OCI-LY3 (cell line): ENCODE measurements at regions not wholly inside any gene's neighbourhood (a gene's known extent, or its start where the extent isn't known, plus 50 kb on each side); places are given as distances from the start of the nearest gene placed in this dataset.
"Not testable (repeated sequence)": the region's sequence is repeated elsewhere in the genome, so short reads cannot be mapped to it uniquely, and the experiment has no call there.

Source experiments
- H2AFZ ChIP-seq: fragments of 200-600, 300-600 bp; shearing (Covaris generic); 2 replicates; pipeline ENCODE4 v1.6.0; 2014; ENCODE audit warnings: antibody characterized with exemption, low read depth, low read length
- H3K27ac ChIP-seq: fragments of 200-600, 300-600 bp; sonication (generic); 2 replicates; pipeline ENCODE4 v1.5.1; 2014; ENCODE audit warnings: mild to moderate bottlenecking, low read length, moderate library complexity, mixed read lengths
- H3K27me3 ChIP-seq: fragments of 200-600, 300-600 bp; sonication (generic); 2 replicates; pipeline ENCODE4 v1.6.1; 2014; ENCODE audit warnings: low read depth, low read length, mixed read lengths
- H3K36me3 ChIP-seq: fragments of 200-600, 300-600 bp; sonication (generic); replicated peaks from 2 replicates; pipeline ENCODE3; 2014; ENCODE audit warnings: low read depth, low read length, mixed read lengths
- H3K4me1 ChIP-seq: fragments of 300-600, 200-600 bp; sonication (generic); 2 replicates; pipeline ENCODE4 v1.6.1; 2014; ENCODE audit warnings: low read length, mixed read lengths
- H3K4me2 ChIP-seq: fragments of 200-600, 300-600 bp; sonication (generic); 2 replicates; pipeline ENCODE4 v1.6.1; 2014; ENCODE audit warnings: low read length, mixed read lengths
- H3K4me3 ChIP-seq: fragments of 300-600, 200-600 bp; sonication (generic); 2 replicates; pipeline ENCODE4 v1.5.1; 2014; ENCODE audit warnings: antibody characterized with exemption, mild to moderate bottlenecking, low read length, moderate library complexity
- H3K79me2 ChIP-seq: fragments of 300-600, 200-600 bp; shearing (Covaris generic); 2 replicates; pipeline ENCODE4 v1.6.1; 2014; ENCODE audit warnings: mild to moderate bottlenecking, low read length, mixed read lengths
- H3K9ac ChIP-seq: fragments of 300-600, 200-600 bp; shearing (Covaris generic); 2 replicates; pipeline ENCODE4 v1.6.0; 2014; ENCODE audit warnings: mild to moderate bottlenecking, low read length, moderate library complexity
- H3K9me3 ChIP-seq: fragments of 200-600, 300-600 bp; shearing (Covaris generic); 2 replicates; pipeline ENCODE4 v1.6.1; 2014; ENCODE audit warnings: low read length, mixed read lengths; ENCODE audit not compliant: insufficient read depth
- H4K20me1 ChIP-seq: fragments of 200-600, 300-600 bp; sonication (generic); 2 replicates; pipeline ENCODE4 v1.6.1; 2016; ENCODE audit warnings: low read length, mixed read lengths; ENCODE audit not compliant: insufficient read depth
- EZH2phosphoT487 ChIP-seq: fragments of 200-600 bp; shearing (Covaris generic); IDR thresholded peaks from 2 replicates; pipeline ENCODE4 v1.6.1; 2018; ENCODE audit warnings: antibody characterized with exemption, mixed run types, low read depth
- TF ChIP-seq, protein P1 (sequence below): fragments of 200-600, 300-600 bp; sonication (generic); IDR thresholded peaks from 2 replicates; pipeline ENCODE4 v1.5.1; 2014; ENCODE audit warnings: antibody characterized with exemption, low read length, low read depth

DNA sequence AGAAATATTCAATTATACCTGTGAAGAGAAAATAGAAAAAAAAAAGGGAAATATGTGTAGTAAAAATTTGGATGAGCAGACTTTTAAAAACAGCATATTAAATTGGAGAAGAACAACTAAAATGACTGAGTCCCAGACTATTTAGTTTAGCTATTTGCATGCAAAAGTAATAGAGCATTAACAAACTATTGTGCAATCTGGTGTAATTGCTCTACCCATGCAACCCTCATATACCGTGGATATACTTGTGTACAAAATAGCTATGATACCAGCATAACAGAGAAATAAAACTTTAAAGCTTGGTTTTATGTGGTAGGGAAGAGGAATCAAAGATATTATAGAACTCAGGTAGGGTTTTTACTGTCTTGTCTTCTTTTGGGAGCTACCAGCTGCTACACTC lies 78.7 kb upstream of the PRDM9 start:
- no peaks in the 10 kb centered on the region for H3K4me1 ChIP-seq
- H2AFZ ChIP-seq, result no peak overlapping the region
- no peak overlapping the region for H3K4me2 ChIP-seq
- H3K9ac ChIP-seq, result no peak overlapping the region
- TF ChIP-seq EZH2phosphoT487, result no peak
- TF ChIP-seq, protein P1, sequence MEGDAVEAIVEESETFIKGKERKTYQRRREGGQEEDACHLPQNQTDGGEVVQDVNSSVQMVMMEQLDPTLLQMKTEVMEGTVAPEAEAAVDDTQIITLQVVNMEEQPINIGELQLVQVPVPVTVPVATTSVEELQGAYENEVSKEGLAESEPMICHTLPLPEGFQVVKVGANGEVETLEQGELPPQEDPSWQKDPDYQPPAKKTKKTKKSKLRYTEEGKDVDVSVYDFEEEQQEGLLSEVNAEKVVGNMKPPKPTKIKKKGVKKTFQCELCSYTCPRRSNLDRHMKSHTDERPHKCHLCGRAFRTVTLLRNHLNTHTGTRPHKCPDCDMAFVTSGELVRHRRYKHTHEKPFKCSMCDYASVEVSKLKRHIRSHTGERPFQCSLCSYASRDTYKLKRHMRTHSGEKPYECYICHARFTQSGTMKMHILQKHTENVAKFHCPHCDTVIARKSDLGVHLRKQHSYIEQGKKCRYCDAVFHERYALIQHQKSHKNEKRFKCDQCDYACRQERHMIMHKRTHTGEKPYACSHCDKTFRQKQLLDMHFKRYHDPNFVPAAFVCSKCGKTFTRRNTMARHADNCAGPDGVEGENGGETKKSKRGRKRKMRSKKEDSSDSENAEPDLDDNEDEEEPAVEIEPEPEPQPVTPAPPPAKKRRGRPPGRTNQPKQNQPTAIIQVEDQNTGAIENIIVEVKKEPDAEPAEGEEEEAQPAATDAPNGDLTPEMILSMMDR, result no peak
- no peak overlapping the region for H3K4me3 ChIP-seq
- H3K27me3 ChIP-seq, result no peaks in the 10 kb centered on the region
- H3K79me2 ChIP-seq, result no peaks in the 10 kb centered on the region
- H3K27ac ChIP-seq, result no peak overlapping the region
- no peaks in the 10 kb centered on the region for H3K36me3 ChIP-seq
- no peaks in the 10 kb centered on the region for H3K9me3 ChIP-seq
- no peaks in the 10 kb centered on the region for H4K20me1 ChIP-seq

DNA sequence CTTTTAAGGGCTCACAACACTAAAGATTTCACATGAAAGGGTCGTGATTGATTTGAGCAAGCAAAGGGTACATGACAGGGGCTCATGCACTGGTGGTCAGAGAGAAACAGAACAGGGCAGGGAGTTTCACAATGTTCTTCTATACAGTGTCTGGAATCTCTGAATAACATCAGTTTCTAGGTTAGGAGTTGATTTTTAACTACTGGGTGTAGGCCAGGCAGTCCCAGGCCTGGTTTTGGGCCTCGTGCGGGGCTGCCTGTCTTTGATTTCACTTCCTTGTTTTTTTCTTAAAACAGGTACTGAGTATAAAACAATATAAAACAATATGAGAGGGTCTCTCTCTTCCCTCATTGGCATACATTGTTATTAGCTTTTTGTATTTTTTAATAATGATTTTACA lies 87.2 kb upstream of the PRDM9 start:
- H3K36me3 ChIP-seq, H3K27me3 ChIP-seq, H3K4me3 ChIP-seq, H3K4me2 ChIP-seq, H2AFZ ChIP-seq, H3K9ac ChIP-seq, H4K20me1 ChIP-seq, H3K9me3 ChIP-seq, H3K4me1 ChIP-seq, H3K27ac ChIP-seq, H3K79me2 ChIP-seq: not testable (repeated sequence)

DNA sequence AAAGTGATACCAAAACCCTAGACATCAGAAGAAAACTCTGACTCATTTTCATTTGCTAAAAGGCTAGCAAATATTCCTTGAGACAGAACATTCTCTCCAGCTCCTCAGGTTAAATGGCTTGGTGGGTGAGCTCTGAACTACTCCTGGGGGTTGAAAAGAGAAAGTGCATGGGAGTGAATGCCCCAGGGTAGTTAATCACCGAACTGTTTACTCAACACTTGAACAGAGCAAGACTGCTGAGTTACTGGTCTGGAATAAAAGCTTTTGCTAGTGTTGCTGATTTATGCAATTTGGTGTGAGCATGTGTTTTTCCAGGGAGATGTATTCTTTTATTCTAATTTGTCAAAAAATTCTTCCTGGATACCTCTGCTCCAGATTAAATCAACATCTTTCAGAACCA lies 88.3 kb upstream of the PRDM9 start:
- H3K9me3 ChIP-seq, result no peaks in the 10 kb centered on the region
- no peak overlapping the region for H2AFZ ChIP-seq
- no peaks in the 10 kb centered on the region for H4K20me1 ChIP-seq
- no peaks in the 10 kb centered on the region for H3K27me3 ChIP-seq
- no peaks in the 10 kb centered on the region for H3K79me2 ChIP-seq
- no peaks in the 10 kb centered on the region for H3K36me3 ChIP-seq
- H3K4me3 ChIP-seq, result no peak overlapping the region
- no peak overlapping the region for H3K27ac ChIP-seq
- H3K4me1 ChIP-seq, result peaks cover 4% of the 10 kb centered on the region; the same call in 1 of the 2 replicates
- TF ChIP-seq, protein P1, result no peak
- TF ChIP-seq EZH2phosphoT487, result no peak
- no peak overlapping the region for H3K4me2 ChIP-seq
- no peak overlapping the region for H3K9ac ChIP-seq

DNA sequence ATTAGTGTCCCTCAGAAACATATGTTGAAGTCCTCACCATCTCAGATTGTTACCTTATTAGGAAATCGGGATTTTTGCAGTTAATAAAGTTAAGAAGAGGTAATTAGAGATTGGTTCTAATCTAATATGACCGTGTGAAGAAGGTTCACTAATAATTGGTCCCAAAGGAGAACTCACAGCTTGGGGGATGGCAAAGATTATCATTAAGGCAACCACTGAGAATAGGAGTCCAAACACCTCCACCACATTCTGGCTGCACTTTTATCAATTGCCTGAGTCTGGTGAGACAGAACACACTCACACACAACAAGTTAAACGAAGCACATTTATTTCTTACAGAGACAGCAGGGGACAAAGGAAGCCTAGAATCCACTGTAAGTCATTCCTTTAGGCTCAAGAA lies 94.9 kb upstream of the PRDM9 start:
- Histone ChIP-seq H3K79me2 (no peaks in the 10 kb centered on the region), H3K4me1 (no peaks in the 10 kb centered on the region), H3K9ac (no peak overlapping the region), H3K4me3 (no peak overlapping the region), H3K4me2 (no peak overlapping the region), H4K20me1 (no peaks in the 10 kb centered on the region), H2AFZ (no peak overlapping the region), H3K9me3 (no peaks in the 10 kb centered on the region), H3K27ac (no peak overlapping the region), H3K36me3 (no peaks in the 10 kb centered on the region), H3K27me3 (no peaks in the 10 kb centered on the region)
- TF ChIP-seq, protein P1, result no peak
- no peak for TF ChIP-seq EZH2phosphoT487

DNA sequence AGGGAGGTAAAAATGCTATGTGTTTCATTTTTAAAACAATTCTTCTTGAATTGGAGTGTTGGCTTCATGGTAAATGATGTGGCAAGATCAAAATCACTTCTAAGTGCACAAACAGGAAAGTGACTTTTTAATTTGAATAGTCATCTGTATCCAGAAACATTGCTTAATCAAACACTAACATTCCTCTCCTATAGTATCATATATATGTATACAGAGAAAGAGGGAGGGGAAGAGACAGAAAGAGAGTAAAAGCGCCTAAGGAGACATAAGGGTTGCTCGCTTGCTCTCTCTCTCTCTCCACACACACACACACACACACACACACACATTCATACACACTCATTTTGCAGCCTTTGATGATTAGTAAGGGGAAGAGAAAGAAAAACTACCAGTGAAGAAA lies 95.4 kb upstream of the PRDM9 start:
- H3K4me2 ChIP-seq, result no peak overlapping the region
- TF ChIP-seq EZH2phosphoT487, result no peak
- TF ChIP-seq, protein P1, result no peak
- H2AFZ ChIP-seq, result no peak overlapping the region
- H3K27ac ChIP-seq, result no peak overlapping the region
- no peak overlapping the region for H3K4me3 ChIP-seq
- H3K36me3 ChIP-seq, result no peaks in the 10 kb centered on the region
- H3K79me2 ChIP-seq, result no peaks in the 10 kb centered on the region
- H3K27me3 ChIP-seq, result no peaks in the 10 kb centered on the region
- H4K20me1 ChIP-seq, result no peaks in the 10 kb centered on the region
- H3K9me3 ChIP-seq, result no peaks in the 10 kb centered on the region
- no peaks in the 10 kb centered on the region for H3K4me1 ChIP-seq
- no peak overlapping the region for H3K9ac ChIP-seq
